Suppressor macrophage (primary cell): ENCODE measurements at regions not wholly inside any gene's neighbourhood (a gene's known extent, or its start where the extent isn't known, plus 50 kb on each side); places are given as distances from the start of the nearest gene placed in this dataset.

Experiments used
- DNase-seq, 4 experiments: peaks; one replicate each; pipeline ENCODE4 v3.0.0-alpha.2; 2020 to 2022

DNA sequence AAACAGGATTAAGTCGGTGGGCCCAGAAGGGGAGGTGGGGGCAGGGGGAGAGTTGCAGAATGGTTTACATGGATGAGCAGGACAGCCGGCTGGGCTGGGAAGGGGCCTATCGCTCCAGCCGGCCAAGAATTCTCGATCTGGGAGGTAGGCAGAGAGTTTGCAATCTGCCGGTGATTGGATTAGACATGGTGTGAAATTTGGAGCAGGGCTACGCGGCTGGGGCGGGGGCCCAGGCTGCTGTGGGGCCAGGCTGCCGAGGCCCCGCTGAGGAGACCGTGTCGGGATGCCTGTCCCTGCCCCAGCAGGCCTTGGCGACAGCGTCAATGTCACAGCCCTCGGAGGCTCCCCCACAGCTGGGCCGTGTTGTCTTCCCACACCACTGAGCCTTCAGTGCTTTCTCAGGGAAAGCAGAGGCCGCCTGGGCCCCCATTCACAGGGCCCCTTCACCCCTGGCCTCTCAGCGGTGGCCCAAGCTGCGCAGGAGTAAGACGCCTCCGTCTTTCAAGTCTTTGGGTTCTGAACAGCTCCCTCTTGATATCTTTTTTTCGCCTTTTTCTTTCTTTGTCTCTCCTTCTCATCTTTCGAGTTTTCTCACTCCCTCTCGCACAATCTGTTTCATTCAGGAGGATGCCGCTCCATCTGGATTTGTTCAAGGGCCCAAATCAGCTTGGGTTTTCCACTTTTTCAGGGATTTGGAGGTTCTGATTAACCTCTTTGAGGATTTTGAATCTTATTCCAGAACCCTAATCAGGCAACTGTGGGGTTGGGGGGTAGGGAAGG, 117.5 kb upstream of the PARP11 start:
- DNase-seq, result no peak

DNA sequence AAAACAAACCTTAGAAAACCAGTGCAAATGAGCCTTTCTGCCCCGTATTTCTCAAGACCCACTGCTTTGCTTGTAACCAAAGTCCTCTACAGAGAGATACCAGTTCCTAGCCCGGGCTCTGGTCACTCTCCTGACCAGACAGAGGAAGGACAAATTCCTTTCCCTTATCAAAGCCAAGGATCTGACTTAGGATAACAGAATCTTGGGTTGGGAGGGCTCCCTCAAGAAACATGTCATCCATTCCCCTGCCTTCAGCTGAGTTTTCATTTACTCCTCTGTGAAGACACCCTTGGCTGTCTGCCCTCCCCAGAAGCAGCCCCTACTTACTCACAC, 116.0 kb upstream of the PARP11 start:
- no peak for DNase-seq

DNA sequence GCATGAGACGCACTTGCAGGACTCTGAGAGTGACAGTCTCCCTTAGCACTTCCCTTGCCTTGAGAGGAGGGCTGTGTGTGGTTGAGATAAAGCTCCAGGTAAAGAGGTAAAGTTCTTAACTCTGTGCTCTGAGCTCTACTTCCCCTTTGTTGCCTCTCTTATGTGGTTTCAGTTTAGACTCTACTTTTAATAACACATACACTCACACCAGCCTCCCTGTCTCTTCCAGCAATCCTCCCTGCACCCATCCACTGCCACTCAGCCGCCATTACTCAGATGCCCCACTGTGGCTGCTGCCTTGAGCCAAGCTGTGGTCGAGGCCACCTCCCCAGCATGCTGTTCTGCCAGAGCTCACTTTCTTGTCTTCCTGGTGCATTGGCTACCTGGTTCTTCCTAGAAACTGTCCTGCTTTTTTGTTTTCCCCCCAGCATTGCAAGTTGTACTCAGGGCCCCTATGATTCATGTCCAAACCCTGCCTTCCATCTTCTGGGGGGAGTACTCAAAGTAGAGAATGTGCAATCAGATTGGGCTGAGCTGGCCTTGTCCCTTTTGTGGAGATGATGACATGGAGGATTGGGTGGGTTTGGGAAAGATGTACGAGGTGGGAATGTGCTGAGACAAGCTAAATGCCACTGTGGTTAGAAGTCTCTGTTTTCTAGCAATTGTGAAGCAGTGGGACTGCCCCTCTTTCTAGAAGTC, 115.5 kb upstream of the PARP11 start:
- DNase-seq, result no peak

DNA sequence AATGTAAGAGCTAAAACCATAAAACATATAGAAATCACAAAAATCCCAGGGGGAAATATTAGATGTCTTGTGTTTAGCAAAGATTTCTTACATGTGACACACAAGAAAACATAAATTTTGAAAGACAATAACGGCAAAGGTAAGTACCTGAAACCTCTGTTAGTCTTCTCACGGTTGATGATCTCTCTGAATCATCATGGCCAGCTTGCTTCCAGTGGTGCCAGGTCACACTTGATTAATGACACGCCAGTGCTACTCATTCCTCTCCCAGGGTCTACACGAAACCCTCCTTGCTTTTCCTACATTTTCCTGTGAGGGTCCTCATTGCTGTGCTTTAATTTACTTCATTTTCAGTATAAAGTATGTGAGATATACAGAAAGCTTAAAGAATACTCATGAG, 114.4 kb upstream of the PARP11 start:
- DNase-seq, result no peak

DNA sequence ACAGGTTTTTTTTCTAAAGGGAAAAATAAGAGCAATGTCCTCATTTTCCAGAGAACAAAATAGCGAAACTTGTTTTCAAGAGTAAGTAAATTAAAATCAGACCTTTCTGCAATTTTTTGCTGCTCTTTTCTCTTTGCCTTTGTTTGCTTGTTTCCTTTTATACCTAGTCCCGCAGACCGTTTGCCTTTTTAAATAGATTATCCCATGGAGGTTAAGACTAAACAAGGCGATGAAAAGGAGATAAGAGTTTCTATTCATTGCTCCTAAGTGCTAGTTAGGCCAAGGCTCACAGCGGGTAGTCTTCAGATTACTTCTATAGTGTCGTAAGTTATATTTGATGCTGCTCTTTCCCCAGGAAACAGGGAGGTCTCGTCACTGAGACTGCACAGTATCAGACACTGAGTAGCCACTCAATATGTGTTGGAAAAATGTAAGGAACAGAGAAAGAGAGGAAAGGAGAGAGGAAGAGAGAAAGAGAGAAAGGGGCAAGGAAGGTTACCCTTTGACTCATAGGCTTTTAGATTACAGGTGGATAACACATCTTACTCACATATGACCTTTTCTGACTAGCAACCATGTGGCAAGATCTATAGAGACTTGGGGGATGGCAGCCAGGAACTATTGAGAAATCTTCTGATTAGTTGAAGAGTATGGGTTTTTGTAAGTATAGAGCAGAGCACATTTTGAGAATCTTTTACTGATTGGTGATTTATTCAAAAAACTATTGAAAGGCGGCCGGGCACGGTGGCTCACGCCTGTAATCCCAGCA, 107.5 kb upstream of the PARP11 start:
- no peak for DNase-seq

DNA sequence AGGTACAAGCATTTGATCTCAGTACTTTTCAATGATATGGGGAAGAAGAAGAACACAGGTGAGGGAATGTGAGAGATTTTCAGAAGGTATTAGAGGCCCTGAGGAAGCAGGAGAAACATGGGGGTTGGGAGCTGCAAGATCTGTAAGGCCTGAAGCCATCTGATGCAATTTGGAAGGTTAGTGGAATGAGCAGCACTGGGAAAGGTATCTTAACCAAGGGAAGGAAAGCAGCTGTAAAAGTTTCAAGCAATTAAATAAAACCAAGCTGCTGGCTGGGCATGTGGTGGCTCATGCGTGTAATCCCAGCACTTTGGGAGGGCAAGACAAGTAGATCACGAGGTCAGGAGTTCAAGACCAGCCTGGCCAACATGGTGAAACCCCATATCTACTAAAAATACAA, 104.4 kb upstream of the PARP11 start:
- no peak for DNase-seq

DNA sequence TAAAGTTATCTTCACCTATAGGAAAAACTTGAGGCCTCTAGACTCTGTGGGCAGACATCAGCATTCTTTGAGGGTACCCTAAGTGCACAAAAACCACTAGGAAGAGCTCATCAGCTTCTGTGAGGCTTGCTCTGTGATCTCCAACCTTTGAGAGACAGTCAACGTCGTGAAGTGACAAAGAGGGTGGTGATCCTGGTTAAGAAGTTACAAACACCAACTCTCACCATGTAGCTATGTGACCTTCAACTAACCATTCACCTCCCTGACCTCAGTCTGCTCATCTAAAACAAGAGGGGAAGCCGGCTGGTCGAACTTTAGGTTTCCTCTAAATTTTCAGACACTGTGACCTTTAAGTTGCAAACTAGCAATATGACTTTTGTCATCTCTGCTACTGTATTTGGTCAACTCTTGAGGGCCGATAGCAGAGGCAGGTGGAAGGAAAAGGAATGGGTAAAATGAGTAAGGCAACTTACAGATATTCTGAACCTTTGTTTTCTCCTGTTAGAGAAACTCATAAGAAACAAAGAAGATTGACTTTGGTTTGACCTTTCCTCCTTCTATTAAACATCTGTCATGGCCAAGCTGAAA, 103.2 kb upstream of the PARP11 start:
- DNase-seq, result no peak

DNA sequence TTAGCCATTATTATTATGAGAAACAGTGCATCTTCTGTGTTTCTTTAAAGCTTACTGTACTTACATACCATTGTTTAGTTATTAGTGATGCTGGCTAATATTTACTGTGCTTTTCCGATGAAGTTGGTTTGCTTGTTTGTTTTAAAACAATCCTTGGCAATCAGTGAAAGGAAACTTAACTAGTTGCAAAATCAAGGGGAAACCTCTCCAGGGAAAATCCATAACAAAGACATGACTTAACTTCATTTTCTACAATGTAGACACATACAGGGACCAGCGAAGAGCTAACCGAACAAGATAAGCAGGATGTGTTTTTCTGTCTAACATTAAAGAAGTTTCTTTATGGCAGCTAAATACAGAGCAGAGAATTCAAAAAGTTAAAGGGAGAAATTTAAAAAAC, 102.5 kb upstream of the PARP11 start:
- DNase-seq, result no peak

DNA sequence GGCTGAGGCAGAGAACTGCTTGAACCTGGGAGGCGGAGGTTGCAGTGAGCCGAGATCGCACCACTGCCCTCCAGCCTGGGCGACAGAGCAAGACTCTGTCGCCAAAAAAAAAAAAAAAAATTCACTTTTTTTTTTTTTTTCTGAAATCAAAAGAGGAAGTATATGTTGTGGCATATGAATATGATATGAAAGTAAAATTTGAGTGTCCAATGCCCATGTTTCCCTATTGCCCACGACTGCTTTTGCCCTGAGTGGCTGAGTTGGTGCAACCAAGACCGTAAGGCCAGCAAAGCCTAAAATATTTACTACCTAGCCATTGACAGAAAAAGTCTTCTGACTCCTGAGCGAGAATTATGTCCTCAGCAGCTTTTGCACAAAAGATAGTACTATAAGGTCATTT, 101.7 kb upstream of the PARP11 start:
- DNase-seq, result peak in 3 of 4 experiments; percentile 23 to 58 (median 45)

DNA sequence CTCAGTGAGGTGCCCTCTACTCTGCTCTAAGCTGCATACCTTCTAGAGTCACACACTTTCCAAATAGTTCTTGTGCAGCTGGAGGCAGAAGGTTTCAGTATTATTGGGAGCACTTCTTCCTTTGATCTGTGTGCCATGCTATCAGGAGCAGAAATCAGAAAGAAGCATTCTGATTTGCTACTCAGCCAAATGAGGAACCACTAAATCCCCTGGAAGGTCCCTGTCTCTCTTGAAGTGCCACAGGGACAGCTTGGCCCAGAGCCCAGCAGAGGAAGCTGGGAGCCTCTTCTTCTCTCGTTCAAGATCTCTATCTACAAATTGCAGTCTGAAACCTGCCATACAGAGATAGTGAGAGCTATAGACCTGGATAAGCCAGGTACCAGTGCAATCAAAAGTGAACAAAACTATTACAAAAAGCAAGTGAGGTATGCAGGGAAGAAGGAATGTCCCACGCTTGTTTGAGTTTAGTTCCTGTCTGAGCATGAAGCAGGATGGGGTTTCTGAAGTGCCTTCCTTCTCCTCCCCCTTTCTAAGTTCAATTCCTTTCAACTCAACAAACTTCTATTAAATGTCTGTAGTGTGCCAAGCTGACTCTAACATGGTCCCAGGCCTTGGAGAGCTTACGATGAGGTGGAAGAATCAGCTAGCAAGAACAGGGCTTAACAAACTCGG, 100.9 kb upstream of the PARP11 start:
- DNase-seq, result peak; percentile 56 to 82 (median 75)

DNA sequence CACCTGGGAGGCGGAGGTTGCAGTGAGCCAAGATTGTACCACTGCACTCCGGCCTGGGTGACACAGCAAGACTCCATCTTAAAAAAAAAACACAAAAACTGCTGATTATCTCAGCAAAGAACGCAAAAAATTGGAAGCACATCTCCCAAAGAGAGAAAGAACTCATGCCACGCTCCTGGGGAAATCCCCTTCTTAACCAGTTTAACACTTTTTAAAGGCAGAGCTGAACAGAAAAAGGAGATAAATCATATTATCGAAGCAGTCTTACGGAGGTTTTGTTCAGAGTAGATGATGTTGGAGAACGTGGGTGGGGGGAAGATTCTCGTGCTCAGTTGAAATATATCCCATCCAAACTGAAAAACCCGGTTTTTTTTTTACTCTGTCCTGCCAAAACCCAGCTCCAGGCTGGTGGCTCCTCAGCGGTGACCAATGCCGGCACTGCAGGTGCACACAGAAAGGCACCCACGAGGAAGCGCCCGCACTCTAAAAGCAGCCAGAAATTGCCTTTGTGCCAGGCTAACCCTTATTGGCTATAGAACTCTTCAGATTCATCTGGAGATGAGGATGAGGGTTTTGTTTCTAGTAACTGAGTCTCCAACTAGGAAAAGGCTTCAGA, 100.2 kb upstream of the PARP11 start:
- no peak for DNase-seq

DNA sequence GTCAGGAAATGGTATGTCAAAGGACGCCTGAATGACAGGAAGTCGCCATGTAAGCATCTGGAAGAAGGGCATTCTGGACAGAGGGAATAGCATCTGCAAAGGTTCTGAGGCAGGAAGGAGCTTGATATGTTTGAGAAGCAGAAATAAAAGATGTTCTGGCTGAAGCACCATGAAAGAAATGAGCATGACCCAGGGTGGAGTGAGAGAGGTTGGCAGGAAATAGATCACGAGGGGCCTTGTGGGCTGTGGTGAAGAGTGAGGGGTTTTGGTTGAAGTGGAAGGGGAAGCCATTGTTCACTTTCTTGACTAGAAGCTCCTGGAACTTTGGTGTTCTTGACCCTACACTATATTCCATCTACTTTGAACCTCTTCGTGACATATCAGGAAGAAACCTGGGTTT, 99.4 kb upstream of the PARP11 start:
- DNase-seq, result no peak

DNA sequence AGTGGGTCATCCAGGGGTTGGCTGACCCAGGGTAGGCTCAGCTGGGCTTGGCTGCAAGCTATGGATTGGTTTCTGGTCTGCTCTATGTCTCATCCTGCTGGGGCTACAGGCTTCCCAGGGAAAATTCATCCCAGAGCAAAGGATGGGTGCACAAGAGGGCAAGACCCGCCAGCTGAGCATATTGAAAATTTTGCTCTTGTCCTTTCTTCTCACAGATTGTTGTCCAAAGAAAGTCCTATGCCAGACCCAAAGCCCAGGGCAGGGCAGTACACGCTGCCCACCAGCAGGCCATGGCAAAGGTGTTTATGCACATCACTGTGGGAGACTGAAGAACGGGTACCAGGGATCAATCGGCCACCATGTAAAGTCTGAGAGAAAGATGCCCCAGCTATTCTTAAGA, 95.3 kb upstream of the PARP11 start:
- DNase-seq, result no peak

DNA sequence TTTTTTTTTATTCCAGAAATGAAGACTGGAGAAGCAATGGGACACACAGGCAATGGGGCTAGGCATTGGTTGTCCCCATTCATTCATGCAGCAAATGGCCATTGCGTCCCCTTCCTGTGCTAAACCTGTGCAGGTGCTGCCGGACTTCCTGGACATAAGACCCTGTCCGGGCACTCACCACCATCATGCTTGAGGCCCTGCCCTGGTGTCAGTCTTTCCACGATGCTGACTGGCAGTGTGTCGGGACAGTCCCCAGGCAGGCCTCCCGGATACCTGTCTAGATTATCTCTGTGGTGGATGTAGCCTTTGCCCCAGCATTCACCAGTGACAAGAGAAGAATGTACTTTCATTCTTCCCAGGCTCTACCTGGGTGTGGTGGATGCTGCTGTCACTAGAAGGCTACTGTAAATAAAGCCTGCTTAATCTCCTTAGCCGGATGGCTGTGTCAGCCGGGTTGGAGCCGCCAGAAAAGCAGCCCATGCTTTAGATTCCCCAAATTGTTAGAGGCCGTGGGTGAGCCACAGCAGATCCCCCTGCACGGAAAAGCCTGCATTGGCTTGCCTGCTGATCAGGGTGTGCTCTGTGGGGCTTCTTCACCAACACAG, 94.5 kb upstream of the PARP11 start:
- DNase-seq, result no peak

DNA sequence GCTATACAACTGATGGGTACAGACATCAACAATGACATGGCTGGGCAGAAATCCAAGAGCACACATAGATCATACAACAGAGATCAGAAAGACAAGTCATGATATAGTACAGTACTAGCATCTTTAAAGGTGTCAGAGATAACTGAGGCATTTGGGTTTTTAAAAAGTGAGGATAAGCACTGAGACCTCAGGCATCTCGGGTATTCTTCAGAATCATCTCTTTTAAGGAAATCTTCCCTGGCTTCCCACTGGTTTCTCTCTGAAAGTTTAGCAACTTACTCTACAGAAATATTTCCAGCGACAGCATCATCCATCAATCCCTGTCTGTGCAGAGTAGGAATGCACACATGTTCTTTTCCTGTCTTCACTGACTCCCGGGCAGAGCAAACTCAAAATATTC, 93.2 kb upstream of the PARP11 start:
- no peak for DNase-seq

DNA sequence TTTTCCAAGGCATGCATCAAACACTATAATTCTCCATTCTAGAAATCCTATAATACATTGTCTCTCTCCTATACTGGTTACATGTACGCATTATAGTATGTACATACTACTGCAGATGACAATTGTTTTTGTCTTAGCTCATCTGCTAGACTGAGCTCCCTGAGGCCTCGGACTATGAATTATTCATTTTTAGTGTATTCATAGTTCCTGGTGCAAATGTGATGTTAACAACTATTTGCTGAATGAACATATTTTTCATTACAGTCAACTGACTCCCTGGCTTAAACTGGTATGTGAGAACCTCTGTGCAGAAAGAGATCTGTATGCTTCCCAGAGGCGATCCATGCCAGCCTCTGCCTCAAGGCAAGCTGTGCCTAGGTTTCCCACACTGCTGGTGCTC, 91.8 kb upstream of the PARP11 start:
- DNase-seq, result no peak

DNA sequence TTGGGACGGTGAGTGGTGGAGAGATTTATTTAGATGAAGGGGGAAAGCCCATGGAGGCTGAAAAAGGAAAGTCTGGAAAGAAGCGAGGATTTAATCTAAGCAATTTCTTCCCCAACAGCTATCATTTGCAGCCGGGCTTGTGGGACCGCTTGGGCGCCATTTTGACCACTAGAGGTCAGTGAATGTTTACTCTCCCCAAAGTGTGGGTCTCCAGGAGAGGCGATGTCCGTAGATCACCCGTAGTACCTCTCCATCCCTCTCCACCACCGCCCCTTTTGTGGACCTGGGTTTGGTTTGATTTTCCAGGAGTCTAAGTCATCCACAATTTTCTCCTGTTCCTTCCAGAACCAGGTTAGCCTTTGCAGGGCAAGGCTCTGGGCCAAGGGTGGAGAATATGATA, 91.2 kb upstream of the PARP11 start:
- DNase-seq, result peak; percentile 17 to 54 (median 35)

DNA sequence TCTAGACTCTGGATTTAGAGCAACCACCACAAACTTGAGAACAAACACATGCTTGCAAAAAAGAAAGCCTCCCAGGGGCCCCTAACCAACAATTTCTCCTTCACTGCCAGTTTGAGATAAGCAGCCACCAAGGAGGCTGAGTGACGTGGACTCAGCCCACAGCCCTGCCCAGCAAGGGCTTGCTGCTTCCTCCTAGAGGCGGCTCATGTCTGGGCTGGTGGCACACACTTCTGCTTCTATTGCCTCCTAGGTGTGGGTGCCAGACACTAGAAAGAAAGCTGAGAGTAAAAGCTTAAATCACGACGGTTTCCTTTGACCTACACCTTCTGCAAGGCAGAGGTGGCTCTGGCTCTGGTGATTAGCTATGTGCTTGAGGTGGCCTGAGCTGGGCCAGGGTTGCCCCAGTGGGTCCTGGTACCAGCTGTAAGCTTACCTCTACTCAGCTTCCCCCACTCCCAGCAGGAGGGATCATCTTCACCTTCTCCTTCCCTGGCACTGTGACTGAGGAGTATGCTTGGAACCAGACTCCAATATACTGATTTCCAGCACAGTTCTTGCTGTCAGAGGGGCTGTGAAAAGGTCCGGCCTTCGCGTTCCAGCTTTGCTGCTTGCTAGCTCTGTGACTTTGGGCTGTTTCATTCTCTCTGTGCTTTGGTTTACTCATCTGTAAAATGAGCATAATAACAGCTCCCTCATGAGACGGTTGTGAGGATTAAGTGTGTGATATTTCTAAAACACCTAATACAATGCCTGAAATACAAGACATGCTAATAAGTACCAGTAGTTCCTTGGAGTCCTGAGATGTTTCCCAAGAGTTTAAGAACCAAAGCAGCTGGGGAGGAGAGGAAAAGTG, 89.7 kb upstream of the PARP11 start:
- DNase-seq, result peak; percentile 75 to 89 (median 88)

DNA sequence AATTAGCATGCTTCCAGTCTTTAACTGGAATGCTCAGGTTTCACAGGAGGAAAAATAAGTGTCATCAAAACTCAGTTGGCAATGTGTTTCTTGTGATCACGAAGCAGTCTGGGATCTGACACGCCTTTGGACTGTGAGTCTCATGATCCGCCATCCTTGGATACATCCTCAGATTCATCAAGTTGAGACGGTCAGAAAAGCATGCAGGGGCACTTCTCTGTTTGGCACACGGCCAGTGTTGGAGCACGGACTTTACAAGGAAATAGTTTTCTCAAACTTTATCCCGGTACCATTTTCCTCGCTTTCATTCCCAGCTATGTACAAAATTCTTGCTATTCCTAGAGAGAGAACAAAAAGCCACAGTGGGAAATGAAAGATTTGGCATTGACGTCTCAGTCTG, 88.4 kb upstream of the PARP11 start:
- no peak for DNase-seq

DNA sequence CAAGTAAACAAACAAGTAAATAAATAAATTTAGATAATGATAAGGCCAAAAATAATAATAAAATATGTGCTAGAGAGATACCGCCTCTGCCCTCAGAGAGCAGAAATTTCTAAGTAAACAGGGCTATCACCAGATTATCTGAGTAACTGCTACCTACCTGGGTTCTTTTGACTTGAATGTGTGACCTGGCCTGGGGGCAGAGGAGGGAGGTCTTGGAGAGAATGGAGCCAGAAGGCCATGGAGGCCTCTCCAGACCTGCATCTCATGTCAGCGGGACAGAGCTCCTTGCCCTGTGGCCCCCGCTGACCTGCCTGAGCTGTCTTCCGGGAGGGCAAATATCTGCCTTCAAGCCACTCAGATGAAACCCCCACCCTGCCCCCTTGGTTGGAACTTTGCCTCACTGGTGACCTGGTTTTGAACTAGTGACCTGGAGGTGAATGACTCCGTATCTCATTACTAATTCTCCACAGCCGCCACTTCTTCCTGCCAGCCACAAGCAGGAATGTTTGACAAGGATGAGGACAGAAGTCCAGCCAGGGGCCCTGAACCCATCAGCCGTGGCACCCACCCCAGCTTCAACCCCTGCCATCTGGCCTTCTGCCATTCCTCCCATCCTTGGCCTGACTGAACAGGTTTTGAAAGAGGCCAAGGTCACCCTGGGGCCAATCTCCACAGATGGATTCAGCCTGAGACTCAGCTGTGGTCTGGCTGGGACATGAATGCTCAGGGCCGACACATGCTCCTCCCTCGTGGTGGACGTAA, 86.8 kb upstream of the PARP11 start:
- no peak for DNase-seq
